ENCODE measurements at regions not wholly inside any gene's neighbourhood (a gene's known extent, or its start where the extent isn't known, plus 50 kb on each side); places are given as distances from the start of the nearest gene placed in this dataset.

DNA sequence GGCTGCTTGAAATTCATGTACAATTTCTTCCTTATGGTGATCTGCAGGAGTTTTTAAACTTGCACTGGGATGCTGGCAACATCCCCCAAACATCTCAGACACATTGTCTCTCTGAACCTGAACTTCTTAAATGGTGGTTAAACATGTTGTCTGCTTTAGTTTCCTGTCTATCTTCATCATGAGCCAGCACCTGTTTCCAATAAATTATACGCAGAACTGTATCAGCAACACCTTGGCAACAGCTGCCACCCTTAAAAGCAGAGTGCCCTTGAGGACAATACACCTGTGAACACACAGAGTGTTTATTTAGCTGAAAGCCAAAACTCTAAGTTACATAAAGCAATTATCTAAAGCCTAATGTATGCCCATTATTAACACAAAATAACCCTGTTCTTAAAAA is 242.9 kb downstream of the WNT5A start:
- Histone ChIP-seq H3K27me3 (no peaks in the 10 kb centered on the region), H3K27ac (no peak overlapping the region), H3K9me3 (no peaks in the 10 kb centered on the region), H3K4me3 (no peak overlapping the region), H3K36me3 (no peaks in the 10 kb centered on the region), H3K4me1 (no peaks in the 10 kb centered on the region)
- WGBS, 2 donors (ENCODE audit: low coverage in 1 of 2) = 61 to 75% methylated on average over 1 of the region's 1 CpG
- intact Hi-C loops (cut with DNase I; ENCODE audit: low total_unique reads) (no loop called here), in situ Hi-C loops (cut with MboI; ENCODE audit: low pct_ligation_motif_present in 1 of 4, low pct_unique_long_range_greater_than_20kb in 1 of 4, low sequenced_read_pairs in 3 of 4) (no loop called here)
- TF ChIP-seq EP300 (IDR thresholded peaks at IDR 0.05; ENCODE audit: low read depth) (no peak), POLR2AphosphoS5 (IDR thresholded peaks at IDR 0.05) (no peak), POLR2A (IDR thresholded peaks at IDR 0.05) (no peak), CTCF (IDR thresholded peaks at IDR 0.05) (no peak)
- no peak for DNase-seq

DNA sequence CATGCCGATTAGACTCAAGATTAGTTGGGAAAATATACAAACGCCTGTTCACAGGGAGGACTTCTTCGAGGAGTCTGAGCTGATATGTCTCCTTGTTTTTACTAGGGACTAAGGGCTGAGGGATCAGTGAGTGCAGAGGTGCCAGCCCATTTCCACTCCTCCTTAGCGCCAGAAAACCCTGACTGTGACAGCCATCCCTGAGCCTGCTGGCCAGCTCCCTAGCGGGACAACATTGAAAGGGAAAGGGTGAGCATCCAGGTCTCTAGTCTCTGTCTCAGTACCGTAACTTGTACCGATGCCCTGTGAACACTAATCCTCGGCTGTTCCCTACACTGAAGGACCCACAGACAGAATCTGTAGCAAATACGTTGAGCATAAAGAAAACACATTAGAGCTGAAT is 243.4 kb downstream of the WNT5A start:
- intact Hi-C loops (cut with DNase I; ENCODE audit: low total_unique reads) = no loop called here
- Histone ChIP-seq H3K36me3 (no peaks in the 10 kb centered on the region), H3K9me3 (no peaks in the 10 kb centered on the region), H3K4me3 (no peak overlapping the region), H3K27ac (no peak overlapping the region), H3K4me1 (no peaks in the 10 kb centered on the region), H3K27me3 (no peaks in the 10 kb centered on the region)
- in situ Hi-C loops (cut with MboI; ENCODE audit: low pct_ligation_motif_present in 1 of 4, low pct_unique_long_range_greater_than_20kb in 1 of 4, low sequenced_read_pairs in 3 of 4) = no loop called here
- TF ChIP-seq CTCF (IDR thresholded peaks at IDR 0.05) (no peak), EP300 (IDR thresholded peaks at IDR 0.05; ENCODE audit: low read depth) (no peak), POLR2AphosphoS5 (IDR thresholded peaks at IDR 0.05) (no peak), POLR2A (IDR thresholded peaks at IDR 0.05) (no peak)
- 86 to 95% methylated on average over 4 to 9 of the region's 9 CpGs for WGBS, 2 donors (ENCODE audit: low coverage in 1 of 2)
- DNase-seq = no peak

DNA sequence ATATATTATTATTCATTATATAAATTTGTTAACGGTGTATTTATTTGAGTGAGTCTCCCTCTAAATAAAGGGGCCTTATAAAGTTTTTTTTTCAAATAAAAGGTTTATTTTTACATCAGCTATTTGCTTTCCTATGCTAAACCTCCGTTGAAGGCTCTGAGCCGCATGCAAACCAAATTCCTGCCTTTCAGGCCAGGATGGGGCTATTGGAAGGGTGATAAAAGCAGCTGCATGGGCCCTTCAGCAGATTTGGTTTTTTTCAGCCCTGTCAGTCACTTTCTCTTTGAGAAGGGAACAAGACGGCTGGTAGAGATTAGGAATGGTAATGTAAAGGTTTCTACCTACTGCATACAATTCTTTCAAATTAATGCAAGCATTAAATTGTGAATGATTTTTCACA is 244.2 kb downstream of the WNT5A start:
- 75 to 82% methylated on average over 4 of the region's 4 CpGs for WGBS, 2 donors (ENCODE audit: low coverage in 1 of 2)
- TF ChIP-seq POLR2AphosphoS5 (IDR thresholded peaks at IDR 0.05) = no peak
- TF ChIP-seq POLR2A (IDR thresholded peaks at IDR 0.05) = no peak
- no peak for TF ChIP-seq CTCF (IDR thresholded peaks at IDR 0.05)
- TF ChIP-seq EP300 (IDR thresholded peaks at IDR 0.05; ENCODE audit: low read depth) = no peak

GRCh38 chr3:55241098-55241497 is 246.0 kb downstream of the WNT5A start:
- H3K4me1 ChIP-seq = no peaks in the 10 kb centered on the region
- H3K27me3 ChIP-seq = no peaks in the 10 kb centered on the region
- no peaks in the 10 kb centered on the region for H3K36me3 ChIP-seq
- no peak overlapping the region for H3K4me3 ChIP-seq
- no peaks in the 10 kb centered on the region for H3K9me3 ChIP-seq
- DNase-seq = no peak
- intact Hi-C loops (cut with DNase I; ENCODE audit: low total_unique reads) (no loop called here), in situ Hi-C loops (cut with MboI; ENCODE audit: low pct_ligation_motif_present in 1 of 4, low pct_unique_long_range_greater_than_20kb in 1 of 4, low sequenced_read_pairs in 3 of 4) (no loop called here)
- TF ChIP-seq EP300 (IDR thresholded peaks at IDR 0.05; ENCODE audit: low read depth) (no peak), CTCF (IDR thresholded peaks at IDR 0.05) (no peak), POLR2AphosphoS5 (IDR thresholded peaks at IDR 0.05) (no peak), POLR2A (IDR thresholded peaks at IDR 0.05) (no peak)
- WGBS, 2 donors (ENCODE audit: low coverage in 1 of 2) = 83 to 92% methylated on average over 3 of the region's 3 CpGs
- no peak overlapping the region for H3K27ac ChIP-seq

More for the DNA sequence above, 244.2 kb downstream of the WNT5A start:
- no peak overlapping the region for H3K27ac ChIP-seq
- H3K36me3 ChIP-seq = no peaks in the 10 kb centered on the region
- no peaks in the 10 kb centered on the region for H3K27me3 ChIP-seq
- no peak for DNase-seq
- H3K4me1 ChIP-seq = no peaks in the 10 kb centered on the region
- no peaks in the 10 kb centered on the region for H3K9me3 ChIP-seq
- intact Hi-C loops (cut with DNase I; ENCODE audit: low total_unique reads) = no loop called here
- no peak overlapping the region for H3K4me3 ChIP-seq
- in situ Hi-C loops (cut with MboI; ENCODE audit: low pct_ligation_motif_present in 1 of 4, low pct_unique_long_range_greater_than_20kb in 1 of 4, low sequenced_read_pairs in 3 of 4) = no loop called here
